Ishikawa (cell line): ENCODE measurements at regions not wholly inside any gene's neighbourhood (a gene's known extent, or its start where the extent isn't known, plus 50 kb on each side); places are given as distances from the start of the nearest gene placed in this dataset.

Source experiments
- CEBPB ChIP-seq: IDR thresholded peaks from 2 replicates; pipeline ENCODE4 v1.6.1; 2012
- CREB1 ChIP-seq: IDR thresholded peaks from 2 replicates; pipeline ENCODE4 v1.6.1; 2012; ENCODE audit warnings: low read depth
- EGR1 ChIP-seq: IDR thresholded peaks from 2 replicates; pipeline ENCODE4 v1.6.1; 2012
- EP300 ChIP-seq: IDR thresholded peaks from 2 replicates; pipeline ENCODE4 v1.6.1; 2012; ENCODE audit warnings: borderline replicate concordance
- FOXM1 ChIP-seq: IDR thresholded peaks from 2 replicates; pipeline ENCODE4 v1.6.1; 2012; ENCODE audit warnings: low read depth, borderline replicate concordance
- NFIC ChIP-seq: IDR thresholded peaks from 2 replicates; pipeline ENCODE4 v1.6.1; 2012
- RAD21 ChIP-seq: IDR thresholded peaks from 2 replicates; pipeline ENCODE4 v1.6.1; 2012; ENCODE audit warnings: low read depth
- TAF1 ChIP-seq: IDR thresholded peaks from 2 replicates; pipeline ENCODE4 v1.6.1; 2012; ENCODE audit warnings: low read depth, mild to moderate bottlenecking
- TCF12 ChIP-seq: IDR thresholded peaks from 2 replicates; pipeline ENCODE4 v1.6.1; 2012; ENCODE audit warnings: low read depth
- TEAD4 ChIP-seq: IDR thresholded peaks from 2 replicates; pipeline ENCODE4 v1.6.1; 2012
- YY1 ChIP-seq: IDR thresholded peaks from 2 replicates; pipeline ENCODE4 v1.6.1; 2012; ENCODE audit warnings: low read depth
- ZBTB7A ChIP-seq: IDR thresholded peaks from 2 replicates; pipeline ENCODE4 v1.6.1; 2012; ENCODE audit warnings: low read depth
- TF ChIP-seq, protein P1 (sequence below): IDR thresholded peaks from 2 replicates; pipeline ENCODE4 v1.6.1; 2012
- TF ChIP-seq, protein P2 (sequence below): IDR thresholded peaks from 2 replicates; pipeline ENCODE4 v1.6.1; 2012; ENCODE audit warnings: low read depth, mild to moderate bottlenecking
- TF ChIP-seq, protein P3 (sequence below): IDR thresholded peaks from 2 replicates; pipeline ENCODE4 v1.6.1; 2012

DNA sequence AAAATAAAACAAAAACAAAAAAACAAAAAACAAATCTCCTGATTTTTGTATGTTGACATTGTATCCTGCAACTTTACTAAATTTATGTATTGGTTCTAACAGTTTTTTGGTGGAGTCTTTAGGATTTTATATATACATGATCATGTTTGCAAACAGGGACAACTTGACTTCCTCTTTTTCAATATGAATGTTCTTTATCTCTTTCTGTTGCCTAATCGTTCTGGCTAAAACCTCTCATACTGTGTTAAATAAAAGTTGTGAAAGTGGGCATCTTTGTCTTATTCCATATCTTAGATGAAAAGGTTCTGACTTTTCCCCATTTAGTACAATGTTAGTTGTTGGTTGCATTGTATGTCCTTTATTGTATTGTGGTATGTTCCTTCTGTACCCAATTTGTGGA lies 261.7 kb upstream of the NOX3 start:
- TF ChIP-seq ZBTB7A: no peak
- no peak for TF ChIP-seq YY1
- no peak for TF ChIP-seq EGR1
- TF ChIP-seq TCF12: no peak
- TF ChIP-seq, protein P1, sequence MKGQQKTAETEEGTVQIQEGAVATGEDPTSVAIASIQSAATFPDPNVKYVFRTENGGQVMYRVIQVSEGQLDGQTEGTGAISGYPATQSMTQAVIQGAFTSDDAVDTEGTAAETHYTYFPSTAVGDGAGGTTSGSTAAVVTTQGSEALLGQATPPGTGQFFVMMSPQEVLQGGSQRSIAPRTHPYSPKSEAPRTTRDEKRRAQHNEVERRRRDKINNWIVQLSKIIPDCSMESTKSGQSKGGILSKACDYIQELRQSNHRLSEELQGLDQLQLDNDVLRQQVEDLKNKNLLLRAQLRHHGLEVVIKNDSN: no peak
- TF ChIP-seq CEBPB: no peak
- TF ChIP-seq EP300: no peak
- TF ChIP-seq, protein P2, sequence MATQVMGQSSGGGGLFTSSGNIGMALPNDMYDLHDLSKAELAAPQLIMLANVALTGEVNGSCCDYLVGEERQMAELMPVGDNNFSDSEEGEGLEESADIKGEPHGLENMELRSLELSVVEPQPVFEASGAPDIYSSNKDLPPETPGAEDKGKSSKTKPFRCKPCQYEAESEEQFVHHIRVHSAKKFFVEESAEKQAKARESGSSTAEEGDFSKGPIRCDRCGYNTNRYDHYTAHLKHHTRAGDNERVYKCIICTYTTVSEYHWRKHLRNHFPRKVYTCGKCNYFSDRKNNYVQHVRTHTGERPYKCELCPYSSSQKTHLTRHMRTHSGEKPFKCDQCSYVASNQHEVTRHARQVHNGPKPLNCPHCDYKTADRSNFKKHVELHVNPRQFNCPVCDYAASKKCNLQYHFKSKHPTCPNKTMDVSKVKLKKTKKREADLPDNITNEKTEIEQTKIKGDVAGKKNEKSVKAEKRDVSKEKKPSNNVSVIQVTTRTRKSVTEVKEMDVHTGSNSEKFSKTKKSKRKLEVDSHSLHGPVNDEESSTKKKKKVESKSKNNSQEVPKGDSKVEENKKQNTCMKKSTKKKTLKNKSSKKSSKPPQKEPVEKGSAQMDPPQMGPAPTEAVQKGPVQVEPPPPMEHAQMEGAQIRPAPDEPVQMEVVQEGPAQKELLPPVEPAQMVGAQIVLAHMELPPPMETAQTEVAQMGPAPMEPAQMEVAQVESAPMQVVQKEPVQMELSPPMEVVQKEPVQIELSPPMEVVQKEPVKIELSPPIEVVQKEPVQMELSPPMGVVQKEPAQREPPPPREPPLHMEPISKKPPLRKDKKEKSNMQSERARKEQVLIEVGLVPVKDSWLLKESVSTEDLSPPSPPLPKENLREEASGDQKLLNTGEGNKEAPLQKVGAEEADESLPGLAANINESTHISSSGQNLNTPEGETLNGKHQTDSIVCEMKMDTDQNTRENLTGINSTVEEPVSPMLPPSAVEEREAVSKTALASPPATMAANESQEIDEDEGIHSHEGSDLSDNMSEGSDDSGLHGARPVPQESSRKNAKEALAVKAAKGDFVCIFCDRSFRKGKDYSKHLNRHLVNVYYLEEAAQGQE: no peak
- no peak for TF ChIP-seq NFIC

DNA sequence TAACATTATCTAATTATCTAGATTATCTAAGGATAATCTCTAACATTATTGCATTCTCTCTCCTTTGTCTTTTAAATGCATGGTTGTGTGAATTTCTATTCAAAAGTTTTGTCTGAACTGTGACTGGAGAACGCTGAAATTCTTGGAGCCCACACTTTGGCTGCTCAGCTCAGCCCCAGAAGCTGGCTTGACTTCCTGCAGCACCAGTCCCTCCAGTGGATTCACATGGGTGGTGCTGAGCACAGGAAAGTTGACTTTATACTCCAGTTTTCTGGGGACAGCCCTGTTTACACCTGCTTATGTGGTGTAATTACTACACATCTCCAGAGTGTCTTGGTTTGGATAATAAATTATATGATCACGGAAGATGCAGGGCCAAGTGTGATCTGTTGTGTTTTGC lies 255.1 kb upstream of the NOX3 start:
- TF ChIP-seq TCF12 (no peak), CEBPB (no peak), CREB1 (no peak), RAD21 (no peak), YY1 (no peak), ZBTB7A (no peak), EP300 (no peak), TAF1 (no peak), EGR1 (no peak), NFIC (no peak)
- TF ChIP-seq, protein P3, sequence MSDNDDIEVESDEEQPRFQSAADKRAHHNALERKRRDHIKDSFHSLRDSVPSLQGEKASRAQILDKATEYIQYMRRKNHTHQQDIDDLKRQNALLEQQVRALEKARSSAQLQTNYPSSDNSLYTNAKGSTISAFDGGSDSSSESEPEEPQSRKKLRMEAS: no peak
- TF ChIP-seq, protein P2: no peak
- TF ChIP-seq, protein P1: no peak

DNA sequence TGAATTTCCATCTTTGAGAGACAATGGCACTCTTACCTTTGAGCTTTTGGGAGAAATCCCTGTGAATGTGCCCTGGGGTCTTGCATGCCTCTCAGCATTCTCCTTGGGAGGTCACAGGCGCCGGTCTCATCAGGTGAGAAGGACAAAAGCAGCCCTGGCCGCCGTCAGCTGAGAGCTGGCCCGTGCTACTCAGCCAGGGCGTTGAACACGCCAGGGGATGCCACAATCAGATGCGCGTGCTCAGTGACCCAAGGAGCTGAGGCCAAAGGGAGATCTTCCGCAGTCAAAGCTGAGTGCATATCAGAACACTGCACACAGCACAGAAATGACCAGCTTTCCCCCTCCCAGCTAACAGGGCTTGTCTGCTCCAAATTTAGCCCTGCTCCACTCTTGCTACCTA lies 253.6 kb upstream of the NOX3 start:
- TF ChIP-seq YY1 (no peak), ZBTB7A (no peak), EGR1 (no peak), RAD21 (no peak), NFIC (no peak), FOXM1 (no peak), CEBPB (no peak), TCF12 (no peak), EP300 (no peak), TAF1 (no peak), TEAD4 (no peak), CREB1 (no peak)
- TF ChIP-seq, protein P1: no peak
- TF ChIP-seq, protein P3: no peak
- TF ChIP-seq, protein P2: no peak

DNA sequence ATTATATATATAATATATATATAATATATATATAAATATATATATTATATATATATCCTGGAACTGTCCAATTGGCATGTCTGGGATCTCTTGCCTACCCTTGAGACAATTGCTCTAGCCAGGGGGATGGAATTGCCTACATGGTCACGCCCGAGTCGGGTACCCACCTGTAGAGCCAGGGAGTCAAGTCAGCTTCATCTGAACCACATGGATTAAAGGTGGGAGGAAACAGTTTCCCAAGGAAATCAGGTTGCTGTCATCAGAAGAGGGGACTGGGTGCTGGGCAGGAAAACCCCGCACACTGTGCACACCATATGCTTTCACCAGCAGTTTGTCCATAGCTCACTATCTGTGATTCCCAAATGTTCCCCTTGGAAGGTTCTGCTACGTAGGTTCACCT lies 252.5 kb upstream of the NOX3 start:
- TF ChIP-seq, protein P3: no peak
- TF ChIP-seq EGR1: no peak
- no peak for TF ChIP-seq TAF1
- no peak for TF ChIP-seq YY1
- no peak for TF ChIP-seq FOXM1
- no peak for TF ChIP-seq ZBTB7A

DNA sequence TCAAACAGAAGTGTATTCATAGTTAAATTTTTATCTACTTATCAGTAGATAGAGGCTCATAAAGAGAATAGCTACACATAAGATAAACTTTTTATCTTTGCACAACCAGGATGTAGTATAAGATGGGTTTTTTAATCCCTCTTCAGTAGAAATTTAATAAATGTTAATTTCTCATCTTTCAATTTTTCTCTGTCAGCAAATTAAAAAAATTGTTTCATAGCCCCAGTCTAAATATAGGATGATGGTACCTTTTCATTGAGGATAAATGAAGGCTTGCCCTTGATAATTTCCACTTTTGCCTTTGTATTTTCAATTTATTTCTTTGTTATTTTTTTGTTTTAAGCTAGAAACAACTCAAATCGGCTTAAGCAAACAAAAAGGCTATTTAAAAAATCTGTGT lies 251.2 kb upstream of the NOX3 start:
- no peak for TF ChIP-seq TEAD4
- TF ChIP-seq, protein P1: no peak
- no peak for TF ChIP-seq CEBPB
- TF ChIP-seq TAF1: no peak
- no peak for TF ChIP-seq ZBTB7A
- TF ChIP-seq, protein P3: no peak
- TF ChIP-seq FOXM1: no peak
- TF ChIP-seq NFIC: no peak
- no peak for TF ChIP-seq YY1
- TF ChIP-seq, protein P2: no peak
- TF ChIP-seq CREB1: no peak
- no peak for TF ChIP-seq TCF12
- TF ChIP-seq RAD21: no peak
